SU-DHL-6 (cell line): ENCODE measurements at regions not wholly inside any gene's neighbourhood (a gene's known extent, or its start where the extent isn't known, plus 50 kb on each side); places are given as distances from the start of the nearest gene placed in this dataset.

Experiments
- H2AFZ ChIP-seq: fragments of 200-600 bp; sonication (generic); 2 replicates; pipeline ENCODE4 v1.6.1; 2014; ENCODE audit warnings: low read depth, mild to moderate bottlenecking, moderate library complexity, mixed read lengths, antibody characterized with exemption, low read length; ENCODE audit not compliant: severe bottlenecking
- H3F3A ChIP-seq: fragments of 200-600 bp; shearing (Covaris generic); 2 replicates; pipeline ENCODE4 v1.6.0; 2016; ENCODE audit warnings: antibody characterized with exemption, mild to moderate bottlenecking; ENCODE audit not compliant: insufficient read depth
- H3K27ac ChIP-seq: fragments of 200-600 bp; sonication (generic); 2 replicates; pipeline ENCODE4 v1.5.1; 2016; ENCODE audit warnings: low read depth, mild to moderate bottlenecking, low read length, moderate library complexity, mixed read lengths
- H3K27me3 ChIP-seq: fragments of 200-600 bp; sonication (generic), shearing (Covaris generic); 2 replicates; pipeline ENCODE4 v1.6.0; 2014; ENCODE audit warnings: mild to moderate bottlenecking, low read length
- H3K36me3 ChIP-seq: fragments of 200-600 bp; sonication (generic); 2 replicates; pipeline ENCODE4 v1.6.1; 2014; ENCODE audit warnings: mild to moderate bottlenecking, low read length, mixed read lengths
- H3K4me2 ChIP-seq: fragments of 300-600, 200-600 bp; shearing (Covaris generic), sonication (generic); 2 replicates; pipeline ENCODE4 v1.6.0; 2014; ENCODE audit warnings: low read length, low read depth, mild to moderate bottlenecking; ENCODE audit not compliant: poor library complexity, severe bottlenecking
- H3K4me3 ChIP-seq: fragments of 200-600 bp; sonication (generic); 2 replicates; pipeline ENCODE4 v1.5.1; 2014; ENCODE audit warnings: antibody characterized with exemption, low read length, mild to moderate bottlenecking, mixed read lengths; ENCODE audit not compliant: insufficient read depth, poor library complexity, severe bottlenecking
- H3K79me2 ChIP-seq: fragments of 200-600 bp; sonication (generic); 2 replicates; pipeline ENCODE4 v1.6.1; 2014; ENCODE audit warnings: mild to moderate bottlenecking, low read length, moderate library complexity; ENCODE audit not compliant: insufficient read depth
- H3K9ac ChIP-seq: fragments of 200-600 bp; sonication (generic); 2 replicates; pipeline ENCODE4 v1.7.0; 2014; ENCODE audit warnings: mild to moderate bottlenecking, low read length
- H3K9me2 ChIP-seq: fragments of 200-600 bp; sonication (generic); replicated peaks from 2 replicates; pipeline ENCODE4 v1.6.1; 2014; ENCODE audit warnings: low read length; ENCODE audit not compliant: insufficient read depth
- H3K9me3 ChIP-seq: fragments of 200-600 bp; sonication (generic); 2 replicates; pipeline ENCODE4 v1.6.1; 2014; ENCODE audit warnings: low read length, mixed read lengths; ENCODE audit not compliant: insufficient read depth
- H4K20me1 ChIP-seq: fragments of 200-600 bp; sonication (generic); 2 replicates; pipeline ENCODE4 v1.6.1; 2014; ENCODE audit warnings: low read depth, mild to moderate bottlenecking, antibody characterized with exemption, low read length, moderate library complexity, mixed read lengths
- CTCF ChIP-seq: fragments of 200-600 bp; sonication (generic); IDR thresholded peaks from one replicate; pipeline ENCODE4 v1.5.1; 2017; ENCODE audit warnings: antibody characterized with exemption, mild to moderate bottlenecking, low read length, moderate library complexity; ENCODE audit not compliant: insufficient read depth, poor library complexity, severe bottlenecking
- EZH2phosphoT487 ChIP-seq: fragments of 200-600 bp; sonication (generic), shearing (Covaris generic); conservative IDR thresholded peaks from 2 replicates; pipeline ENCODE4 v1.6.1; 2018; ENCODE audit warnings: mild to moderate bottlenecking, antibody characterized with exemption, low read length, moderate library complexity, mixed read lengths

GRCh38 chr2:15804691-15805090 lies 135.7 kb upstream of the MYCN start:
- no peak overlapping the region for H3K4me2 ChIP-seq
- H3K27ac ChIP-seq: no peak overlapping the region
- no peaks in the 10 kb centered on the region for H3K27me3 ChIP-seq

GRCh38 chr2:15805206-15805605 lies 135.1 kb upstream of the MYCN start:
- Histone ChIP-seq H3K4me2 (no peak overlapping the region), H3K36me3 (no peaks in the 10 kb centered on the region), H3K27me3 (no peaks in the 10 kb centered on the region), H2AFZ (no peak overlapping the region), H3K9me2 (no peaks in the 10 kb centered on the region), H3K4me3 (no peak overlapping the region), H3K9me3 (no peaks in the 10 kb centered on the region), H4K20me1 (no peaks in the 10 kb centered on the region), H3K9ac (no peak overlapping the region), H3K27ac (no peak overlapping the region), H3K79me2 (no peaks in the 10 kb centered on the region), H3F3A (no peaks in the 10 kb centered on the region)
- no peak for TF ChIP-seq EZH2phosphoT487
- no peak for TF ChIP-seq CTCF

More at GRCh38 chr2:15804691-15805090, 135.7 kb upstream of the MYCN start:
- Histone ChIP-seq H3K36me3 (no peaks in the 10 kb centered on the region), H4K20me1 (no peaks in the 10 kb centered on the region), H3K79me2 (no peaks in the 10 kb centered on the region), H3K9me2 (no peaks in the 10 kb centered on the region), H2AFZ (no peak overlapping the region), H3K4me3 (no peak overlapping the region), H3F3A (no peaks in the 10 kb centered on the region), H3K9ac (no peak overlapping the region), H3K9me3 (no peaks in the 10 kb centered on the region)
- no peak for TF ChIP-seq EZH2phosphoT487
- no peak for TF ChIP-seq CTCF

GRCh38 chr2:15805772-15806171 lies 134.6 kb upstream of the MYCN start:
- H3K36me3 ChIP-seq: no peaks in the 10 kb centered on the region
- H3K79me2 ChIP-seq: no peaks in the 10 kb centered on the region
- TF ChIP-seq EZH2phosphoT487 (no peak), CTCF (no peak)
- H3F3A ChIP-seq: no peaks in the 10 kb centered on the region
- H3K9me3 ChIP-seq: no peaks in the 10 kb centered on the region
- H3K27me3 ChIP-seq: no peaks in the 10 kb centered on the region
- H3K9me2 ChIP-seq: no peaks in the 10 kb centered on the region
- no peak overlapping the region for H2AFZ ChIP-seq
- no peak overlapping the region for H3K4me2 ChIP-seq
- no peak overlapping the region for H3K27ac ChIP-seq
- no peak overlapping the region for H3K4me3 ChIP-seq
- no peak overlapping the region for H3K9ac ChIP-seq
- no peaks in the 10 kb centered on the region for H4K20me1 ChIP-seq
